GM12878 (cell line): ENCODE measurements at regions not wholly inside any gene's neighbourhood (a gene's known extent, or its start where the extent isn't known, plus 50 kb on each side); places are given as distances from the start of the nearest gene placed in this dataset.

Source experiments
- ATAC-seq: fragments of 200-7000 bp; cut with Tn5 transposase; 3 replicates; pipeline ENCODE4 v1.9.1; 2020; ENCODE audit warnings: mild to moderate bottlenecking, moderate library complexity
- BruUV-seq: library from RNA; stranded (reverse); fragments of 400-500 nt; replicated peaks from 2 replicates; lab custom pipeline; 2021; lab: Mats Ljungman, UMichigan
- CTCF ChIA-PET: fragments of 300-600 bp; sonication (Branson Sonifier 250); formaldehyde crosslinking; extraction: SDS; loops from one replicate; lab custom pipeline; 2021; ENCODE audit warnings: inconsistent platforms; lab: Yijun Ruan, JAX
- POLR2A ChIA-PET: fragments of 350-600 bp; formaldehyde crosslinking; extraction: SDS; loops from one replicate; lab custom pipeline; 2021; ENCODE audit warnings: inconsistent platforms; lab: Charles Lee
- RAD21 ChIA-PET: fragments of 300-600 bp; sonication (Branson Sonifier 250); formaldehyde crosslinking; loops from one replicate; lab custom pipeline; 2023; ENCODE audit warnings: antibody characterized with exemption; ENCODE audit not compliant: unreplicated experiment; lab: Charles Lee
- SMC1A ChIA-PET: fragments of 300-600 bp; sonication (Branson Sonifier 250); formaldehyde crosslinking; loops from one replicate; lab custom pipeline; 2023; ENCODE audit not compliant: unreplicated experiment, uncharacterized antibody; lab: Charles Lee
- DNase-seq: peaks from one replicate; pipeline ENCODE4 v3.0.0-alpha.2; 2011; ENCODE audit warnings: low read depth, low spot score
- FAIRE-seq: peaks from 3 replicates; lab custom pipeline; 2011; peaks lifted over from hg19 to GRCh38; lab: Jason Lieb, UNC
- H2AFZ ChIP-seq: 2 replicates; pipeline ENCODE4 v1.6.0; 2011; ENCODE audit warnings: low read depth, low read length, control low read depth; ENCODE audit not compliant: control insufficient read depth
- H3K27ac ChIP-seq: 2 replicates; pipeline ENCODE4 v1.5.1; 2011; ENCODE audit warnings: control low read depth; ENCODE audit not compliant: control insufficient read depth, insufficient read depth
- H3K27me3 ChIP-seq, 2 experiments: replicated peaks in 1 of 2; 2 replicates each; pipeline versions ENCODE4 v1.6.0 to v1.6.1; 2011; ENCODE audit warnings: low read length in 1 of 2; ENCODE audit not compliant: control insufficient read depth in 2 of 2, insufficient read depth in 2 of 2
- H3K36me3 ChIP-seq, 2 experiments: 2 replicates each; pipeline ENCODE4 v1.5.1; 2011; ENCODE audit warnings: low read length in 1 of 2; ENCODE audit not compliant: control insufficient read depth in 2 of 2, insufficient read depth in 2 of 2
- H3K4me1 ChIP-seq: 2 replicates; pipeline ENCODE4 v1.6.1; 2011; ENCODE audit warnings: mild to moderate bottlenecking, low read length, moderate library complexity, mixed read lengths; ENCODE audit not compliant: control insufficient read depth, insufficient read depth
- H3K4me2 ChIP-seq: 2 replicates; pipeline ENCODE4 v1.6.0; 2011; ENCODE audit warnings: control low read depth; ENCODE audit not compliant: control insufficient read depth, insufficient read depth
- H3K4me3 ChIP-seq: fragments of 200-600 bp; sonication (generic); 2 replicates; pipeline ENCODE4 v1.5.1; 2016
- H3K79me2 ChIP-seq: 2 replicates; pipeline ENCODE4 v1.6.0; 2011; ENCODE audit warnings: low read length; ENCODE audit not compliant: control insufficient read depth, insufficient read depth
- H3K9ac ChIP-seq: 2 replicates; pipeline ENCODE4 v1.8.0; 2011; ENCODE audit warnings: low read length, control low read depth, mixed read lengths; ENCODE audit not compliant: control insufficient read depth, insufficient read depth
- H3K9me3 ChIP-seq: replicated peaks from 3 replicates; pipeline ENCODE4 v1.5.1; 2011; ENCODE audit warnings: mild to moderate bottlenecking, low read length; ENCODE audit not compliant: control insufficient read depth, insufficient read depth
- H4K20me1 ChIP-seq: 2 replicates; pipeline ENCODE4 v1.6.0; 2011; ENCODE audit not compliant: control insufficient read depth, insufficient read depth
- BACH1 ChIP-seq: fragments of 450-650 bp; IDR thresholded peaks from 2 replicates; pipeline ENCODE4 v1.6.1; 2017; ENCODE audit warnings: mild to moderate bottlenecking, borderline replicate concordance
- CBFB ChIP-seq: IDR thresholded peaks from 2 replicates; pipeline ENCODE4 v1.6.1; 2016; ENCODE audit warnings: antibody characterized with exemption, low read depth
- CEBPZ ChIP-seq: fragments of 150-350 bp; IDR thresholded peaks from 2 replicates; pipeline ENCODE4 v1.6.1; 2016; ENCODE audit warnings: low read depth, low read length
- CREM ChIP-seq: IDR thresholded peaks from 2 replicates; pipeline ENCODE4 v1.6.1; 2014; ENCODE audit warnings: antibody characterized with exemption, low read depth
- E2F4 ChIP-seq: IDR thresholded peaks from 2 replicates; pipeline ENCODE4 v1.6.1; 2012; ENCODE audit warnings: low read depth, low read length, improper control_type of control experiment
- GATAD2B ChIP-seq: fragments of 450-650 bp; conservative IDR thresholded peaks from 2 replicates; pipeline ENCODE4 v1.6.1; 2017; ENCODE audit warnings: low read depth, mild to moderate bottlenecking, moderate library complexity
- MAX ChIP-seq: IDR thresholded peaks from 2 replicates; pipeline ENCODE4 v1.6.1; 2012; ENCODE audit warnings: low read depth, low read length, improper control_type of control experiment
- MXI1 ChIP-seq: fragments of 150-350 bp; IDR thresholded peaks from 2 replicates; pipeline ENCODE4 v1.6.1; 2011; ENCODE audit warnings: low read depth, mild to moderate bottlenecking, inconsistent platforms, low read length, improper control_type of control experiment
- MYB ChIP-seq: fragments of 150-350 bp; IDR thresholded peaks from 2 replicates; pipeline ENCODE4 v1.6.1; 2014; ENCODE audit warnings: mild to moderate bottlenecking, low read depth, low read length, borderline replicate concordance
- PML ChIP-seq: IDR thresholded peaks from 2 replicates; pipeline ENCODE4 v1.6.1; 2012; ENCODE audit warnings: low read length, inconsistent platforms
- POLR2AphosphoS5 ChIP-seq: IDR thresholded peaks from 2 replicates; pipeline ENCODE4 v1.6.1; 2011; ENCODE audit warnings: mild to moderate bottlenecking, low read length, inconsistent platforms
- SUZ12 ChIP-seq: fragments of 200-600 bp; sonication (generic); IDR thresholded peaks from one replicate; pipeline ENCODE4 v1.6.1; 2018; ENCODE audit warnings: antibody characterized with exemption, mild to moderate bottlenecking; ENCODE audit not compliant: unreplicated experiment
- WGBS: methylation state at CpG from one replicate; pipeline ENCODE4 v1.1.6; 2016; ENCODE audit warnings: low lambda C conversion rate; ENCODE audit not compliant: insufficient replicate concordance, insufficient coverage; ENCODE audit errors: missing lambda C conversion rate; 5-methylcytosine and 5-hydroxymethylcytosine counted together
- in situ Hi-C: fragments of 300-500 bp; cut with MboI; formaldehyde crosslinking; loops from 9 replicates; pipeline ENCODE4 v1.14.3; 2018; ENCODE audit warnings: mixed read lengths
- intact Hi-C: fragments of 100-400 bp; cut with micrococcal nuclease; formaldehyde crosslinking; loops from one replicate; pipeline ENCODE4 v1.14.2; 2022; ENCODE audit not compliant: unreplicated experiment
- TF ChIP-seq, protein P1 (sequence below): fragments of 450-650 bp; formaldehyde crosslinking; IDR thresholded peaks from 2 replicates; pipeline ENCODE4 v1.4.0; 2022; ENCODE audit warnings: mild to moderate bottlenecking, moderate library complexity
- TF ChIP-seq, protein P2 (sequence below): IDR thresholded peaks from 2 replicates; pipeline ENCODE4 v1.6.1; 2012; ENCODE audit warnings: low read depth, low read length, improper control_type of control experiment

DNA sequence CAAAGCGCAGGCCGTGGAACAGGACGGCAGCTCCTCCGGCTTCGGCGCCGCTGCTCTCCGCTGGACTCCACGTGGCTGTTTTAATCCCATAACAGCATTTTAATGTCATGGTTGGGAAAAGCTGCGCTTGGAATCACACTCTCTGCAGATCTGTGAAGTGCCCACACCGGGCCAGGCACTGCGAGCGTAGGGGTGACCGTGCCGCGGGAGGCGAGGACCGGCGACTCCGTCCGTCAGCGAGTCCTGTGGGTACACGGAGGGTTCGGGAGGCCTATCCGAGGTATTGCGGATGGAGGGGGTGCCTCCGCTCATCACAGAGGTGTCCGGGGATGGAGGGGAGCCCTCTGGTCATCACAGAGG, 198.0 kb upstream of the SALL3 start:
- WGBS = 74% methylated on average over 28 of the region's 28 CpGs
- Histone ChIP-seq H3K4me2 (no peak overlapping the region), H3K36me3 (no peaks in the 10 kb centered on the region), H3K9ac (no peak overlapping the region), H3K9me3 (no peaks in the 10 kb centered on the region; the same call in 2 of the 3 replicates), H4K20me1 (no peaks in the 10 kb centered on the region), H2AFZ (no peak overlapping the region), H3K4me1 (no peaks in the 10 kb centered on the region), H3K27ac (no peak overlapping the region), H3K4me3 (no peak overlapping the region), H3K79me2 (no peaks in the 10 kb centered on the region), H3K27me3 (no peaks in the 10 kb centered on the region)
- in situ Hi-C loops = no loop called here
- RAD21 ChIA-PET = no interaction called here
- POLR2A ChIA-PET = no interaction called here
- intact Hi-C loops = no loop called here
- BruUV-seq = no TSS peak
- DNase-seq (no peak), FAIRE-seq (no peak), ATAC-seq (no peak)
- TF ChIP-seq BACH1 (no peak), E2F4 (no peak), CREM (no peak), MYB (no peak), GATAD2B (no peak), PML (no peak), MAX (no peak), CEBPZ (no peak), MXI1 (no peak), POLR2AphosphoS5 (no peak), SUZ12 (no peak), CBFB (no peak)
- TF ChIP-seq, protein P1, sequence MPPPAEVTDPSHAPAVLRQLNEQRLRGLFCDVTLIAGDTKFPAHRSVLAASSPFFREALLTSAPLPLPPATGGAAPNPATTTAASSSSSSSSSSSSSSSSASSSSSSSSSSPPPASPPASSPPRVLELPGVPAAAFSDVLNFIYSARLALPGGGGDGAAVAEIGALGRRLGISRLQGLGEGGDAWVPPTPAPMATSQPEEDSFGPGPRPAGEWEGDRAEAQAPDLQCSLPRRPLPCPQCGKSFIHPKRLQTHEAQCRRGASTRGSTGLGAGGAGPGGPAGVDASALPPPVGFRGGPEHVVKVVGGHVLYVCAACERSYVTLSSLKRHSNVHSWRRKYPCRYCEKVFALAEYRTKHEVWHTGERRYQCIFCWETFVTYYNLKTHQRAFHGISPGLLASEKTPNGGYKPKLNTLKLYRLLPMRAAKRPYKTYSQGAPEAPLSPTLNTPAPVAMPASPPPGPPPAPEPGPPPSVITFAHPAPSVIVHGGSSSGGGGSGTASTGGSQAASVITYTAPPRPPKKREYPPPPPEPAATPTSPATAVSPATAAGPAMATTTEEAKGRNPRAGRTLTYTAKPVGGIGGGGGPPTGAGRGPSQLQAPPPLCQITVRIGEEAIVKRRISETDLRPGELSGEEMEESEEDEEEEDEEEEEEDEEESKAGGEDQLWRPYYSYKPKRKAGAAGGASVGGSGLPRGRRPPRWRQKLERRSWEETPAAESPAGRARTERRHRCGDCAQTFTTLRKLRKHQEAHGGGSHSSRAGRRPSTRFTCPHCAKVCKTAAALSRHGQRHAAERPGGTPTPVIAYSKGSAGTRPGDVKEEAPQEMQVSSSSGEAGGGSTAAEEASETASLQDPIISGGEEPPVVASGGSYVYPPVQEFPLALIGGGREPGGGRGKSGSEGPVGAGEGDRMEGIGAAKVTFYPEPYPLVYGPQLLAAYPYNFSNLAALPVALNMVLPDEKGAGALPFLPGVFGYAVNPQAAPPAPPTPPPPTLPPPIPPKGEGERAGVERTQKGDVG = no peak
- TF ChIP-seq, protein P2, sequence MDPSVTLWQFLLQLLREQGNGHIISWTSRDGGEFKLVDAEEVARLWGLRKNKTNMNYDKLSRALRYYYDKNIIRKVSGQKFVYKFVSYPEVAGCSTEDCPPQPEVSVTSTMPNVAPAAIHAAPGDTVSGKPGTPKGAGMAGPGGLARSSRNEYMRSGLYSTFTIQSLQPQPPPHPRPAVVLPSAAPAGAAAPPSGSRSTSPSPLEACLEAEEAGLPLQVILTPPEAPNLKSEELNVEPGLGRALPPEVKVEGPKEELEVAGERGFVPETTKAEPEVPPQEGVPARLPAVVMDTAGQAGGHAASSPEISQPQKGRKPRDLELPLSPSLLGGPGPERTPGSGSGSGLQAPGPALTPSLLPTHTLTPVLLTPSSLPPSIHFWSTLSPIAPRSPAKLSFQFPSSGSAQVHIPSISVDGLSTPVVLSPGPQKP = no peak
- CTCF ChIA-PET = no interaction called here
- SMC1A ChIA-PET = no interaction called here
